Astrocyte (in vitro differentiated cells and primary cell): ENCODE measurements at regions not wholly inside any gene's neighbourhood (a gene's known extent, or its start where the extent isn't known, plus 50 kb on each side); places are given as distances from the start of the nearest gene placed in this dataset.
A peak's percentile ranks its signal among the peaks of the same experiment; 100 is the strongest.

ENCODE experiments used
- DNase-seq: peaks from one replicate; pipeline ENCODE4 v3.0.0-alpha.2; 2010; ENCODE audit warnings: low read depth
- FAIRE-seq: peaks from 2 replicates; lab custom pipeline; 2011; peaks lifted over from hg19 to GRCh38; lab: Jason Lieb, UNC
- H2AFZ ChIP-seq: 2 replicates; pipeline ENCODE4 v1.6.0; 2012; ENCODE audit warnings: low read depth, low read length, inconsistent platforms
- H3K27ac ChIP-seq: 2 replicates; pipeline ENCODE4 v1.5.1; 2011; ENCODE audit warnings: low read depth, low read length, inconsistent platforms
- H3K27me3 ChIP-seq: 2 replicates; pipeline ENCODE4 v1.6.0; 2011; ENCODE audit warnings: low read length, inconsistent platforms; ENCODE audit not compliant: insufficient read depth
- H3K36me3 ChIP-seq: 2 replicates; pipeline ENCODE4 v1.5.1; 2011; ENCODE audit warnings: low read length, inconsistent platforms; ENCODE audit not compliant: insufficient read depth
- H3K4me1 ChIP-seq: 2 replicates; pipeline ENCODE4 v1.5.1; 2011; ENCODE audit warnings: low read length, inconsistent platforms; ENCODE audit not compliant: insufficient read depth
- H3K4me2 ChIP-seq: 2 replicates; pipeline ENCODE4 v1.6.0; 2012; ENCODE audit warnings: low read length, inconsistent platforms
- H3K4me3 ChIP-seq: 2 replicates; pipeline ENCODE4 v1.5.1; 2011; ENCODE audit warnings: low read depth, mild to moderate bottlenecking, low read length, inconsistent platforms; ENCODE audit not compliant: insufficient read depth
- H3K79me2 ChIP-seq: 2 replicates; pipeline ENCODE4 v1.6.0; 2012; ENCODE audit warnings: mild to moderate bottlenecking, low read length, inconsistent platforms; ENCODE audit not compliant: insufficient read depth
- H3K9ac ChIP-seq: 2 replicates; pipeline ENCODE4 v1.6.0; 2012; ENCODE audit warnings: mild to moderate bottlenecking, low read length, inconsistent platforms
- H3K9me3 ChIP-seq: 2 replicates; pipeline ENCODE4 v1.5.1; 2012; ENCODE audit warnings: low read depth, mild to moderate bottlenecking, low read length, inconsistent platforms; ENCODE audit not compliant: insufficient read depth
- H4K20me1 ChIP-seq: 2 replicates; pipeline ENCODE4 v1.6.0; 2012; ENCODE audit warnings: low read length, inconsistent platforms; ENCODE audit not compliant: insufficient read depth
- H3K27ac Mint-ChIP-seq: one replicate; pipeline ENCODE4 v1.8.0; 2021; ENCODE audit warnings: mild to moderate bottlenecking, mixed read lengths; ENCODE audit not compliant: unreplicated experiment
- H3K27me3 Mint-ChIP-seq: one replicate; pipeline ENCODE4 v1.8.0; 2021; ENCODE audit warnings: low read depth, mixed read lengths; ENCODE audit not compliant: unreplicated experiment
- H3K36me3 Mint-ChIP-seq: one replicate; pipeline ENCODE4 v1.8.0; 2021; ENCODE audit warnings: low read depth, mixed read lengths; ENCODE audit not compliant: unreplicated experiment
- H3K4me1 Mint-ChIP-seq: one replicate; pipeline ENCODE4 v1.8.0; 2021; ENCODE audit warnings: low read depth, mixed read lengths; ENCODE audit not compliant: unreplicated experiment
- H3K4me3 Mint-ChIP-seq: one replicate; pipeline ENCODE4 v1.8.0; 2021; ENCODE audit warnings: mild to moderate bottlenecking, moderate library complexity, mixed read lengths; ENCODE audit not compliant: unreplicated experiment
- H3K9me3 Mint-ChIP-seq: one replicate; pipeline ENCODE4 v1.8.0; 2021; ENCODE audit warnings: mild to moderate bottlenecking, mixed read lengths; ENCODE audit not compliant: unreplicated experiment
- EZH2 ChIP-seq: IDR thresholded peaks from 2 replicates; pipeline ENCODE4 v1.6.1; 2012; ENCODE audit warnings: mild to moderate bottlenecking, low read length, inconsistent platforms; ENCODE audit not compliant: insufficient read depth
- TF ChIP-seq, protein P1 (sequence below): IDR thresholded peaks from 2 replicates; pipeline ENCODE4 v1.5.1; 2011; ENCODE audit warnings: low read depth, mild to moderate bottlenecking, inconsistent platforms, low read length, moderate library complexity; ENCODE audit not compliant: insufficient read depth

DNA sequence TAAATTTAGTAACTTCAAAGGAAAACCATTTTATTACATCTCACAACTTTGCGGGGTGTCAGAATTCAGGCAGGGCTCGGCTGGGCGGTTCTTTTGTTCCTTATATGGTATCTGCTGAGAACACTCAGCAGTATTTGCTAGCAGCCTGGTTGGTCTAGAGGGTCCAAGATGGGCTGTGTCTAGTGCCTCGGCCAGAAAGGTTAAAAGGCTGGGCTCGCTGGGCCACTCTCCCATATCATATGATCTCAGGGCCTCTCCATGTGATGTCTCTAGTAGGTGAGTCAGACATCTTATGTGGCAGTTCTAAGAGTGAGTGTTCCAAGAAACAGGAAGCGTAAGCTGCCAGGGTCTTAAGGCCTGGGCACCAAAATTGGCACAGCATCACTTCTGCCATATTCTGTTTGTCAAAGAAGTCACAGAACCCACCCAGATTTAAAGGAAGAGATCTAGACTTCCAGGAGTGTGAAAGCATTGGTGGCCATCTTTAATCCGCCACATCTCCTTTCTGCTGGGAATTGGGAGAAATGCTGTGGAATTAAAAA is 100.9 kb upstream of the ATP6AP2 start:
- no peaks in the 10 kb centered on the region for H3K27me3 ChIP-seq
- Mint-ChIP-seq H3K27me3 (peaks cover 5% of the 10 kb centered on the region), H3K4me3 (no peak overlapping the region), H3K4me1 (peaks cover under 1% of the 10 kb centered on the region), H3K9me3 (no peaks in the 10 kb centered on the region), H3K27ac (no peak overlapping the region), H3K36me3 (no peaks in the 10 kb centered on the region)
- no peak overlapping the region for H3K4me3 ChIP-seq
- H3K4me2 ChIP-seq, result no peak overlapping the region
- no peak for DNase-seq
- no peak overlapping the region for H3K27ac ChIP-seq
- H4K20me1 ChIP-seq, result no peaks in the 10 kb centered on the region
- no peaks in the 10 kb centered on the region for H3K79me2 ChIP-seq
- no peaks in the 10 kb centered on the region for H3K36me3 ChIP-seq
- H3K4me1 ChIP-seq, result peaks cover under 1% of the 10 kb centered on the region
- no peaks in the 10 kb centered on the region for H3K9me3 ChIP-seq
- no peak overlapping the region for H3K9ac ChIP-seq
- no peak overlapping the region for H2AFZ ChIP-seq
- no peak for TF ChIP-seq EZH2
- TF ChIP-seq, protein P1, sequence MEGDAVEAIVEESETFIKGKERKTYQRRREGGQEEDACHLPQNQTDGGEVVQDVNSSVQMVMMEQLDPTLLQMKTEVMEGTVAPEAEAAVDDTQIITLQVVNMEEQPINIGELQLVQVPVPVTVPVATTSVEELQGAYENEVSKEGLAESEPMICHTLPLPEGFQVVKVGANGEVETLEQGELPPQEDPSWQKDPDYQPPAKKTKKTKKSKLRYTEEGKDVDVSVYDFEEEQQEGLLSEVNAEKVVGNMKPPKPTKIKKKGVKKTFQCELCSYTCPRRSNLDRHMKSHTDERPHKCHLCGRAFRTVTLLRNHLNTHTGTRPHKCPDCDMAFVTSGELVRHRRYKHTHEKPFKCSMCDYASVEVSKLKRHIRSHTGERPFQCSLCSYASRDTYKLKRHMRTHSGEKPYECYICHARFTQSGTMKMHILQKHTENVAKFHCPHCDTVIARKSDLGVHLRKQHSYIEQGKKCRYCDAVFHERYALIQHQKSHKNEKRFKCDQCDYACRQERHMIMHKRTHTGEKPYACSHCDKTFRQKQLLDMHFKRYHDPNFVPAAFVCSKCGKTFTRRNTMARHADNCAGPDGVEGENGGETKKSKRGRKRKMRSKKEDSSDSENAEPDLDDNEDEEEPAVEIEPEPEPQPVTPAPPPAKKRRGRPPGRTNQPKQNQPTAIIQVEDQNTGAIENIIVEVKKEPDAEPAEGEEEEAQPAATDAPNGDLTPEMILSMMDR, result no peak
- no peak for FAIRE-seq

DNA sequence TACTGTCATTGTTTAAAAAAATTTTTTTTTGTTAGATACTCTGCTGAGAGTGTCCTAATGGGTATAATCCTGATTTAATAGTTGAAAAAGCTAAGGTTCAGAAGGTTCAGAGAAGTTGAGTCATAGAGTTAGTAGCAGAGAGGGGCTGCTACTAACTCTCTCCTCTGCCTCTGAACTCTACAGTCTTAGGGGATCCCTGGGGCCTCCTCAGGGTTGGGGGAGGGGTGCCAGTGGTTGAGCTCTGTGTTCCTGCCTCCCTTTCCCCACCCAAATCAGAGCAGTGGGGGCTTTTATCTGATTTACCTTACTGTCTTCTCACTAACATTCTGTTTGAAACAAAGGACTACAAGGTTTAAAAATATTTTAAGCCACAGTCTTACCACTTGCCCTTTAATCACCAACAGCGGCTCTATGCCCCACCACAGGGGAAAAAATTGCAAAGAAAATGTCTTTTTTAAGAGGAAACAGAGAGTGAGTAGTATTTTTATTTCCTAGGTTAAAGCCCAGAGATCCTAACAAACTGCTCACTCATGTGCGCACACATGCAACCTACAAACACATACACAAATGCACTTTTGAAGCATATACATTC is 102.2 kb upstream of the ATP6AP2 start:
- no peak overlapping the region for H3K4me2 ChIP-seq
- no peak overlapping the region for H3K4me3 ChIP-seq
- DNase-seq (no peak), FAIRE-seq (peak; percentile 66)
- no peaks in the 10 kb centered on the region for H3K9me3 ChIP-seq
- H3K9ac ChIP-seq, result no peak overlapping the region
- H3K27ac Mint-ChIP-seq, result no peak overlapping the region
- H3K4me3 Mint-ChIP-seq, result no peak overlapping the region
- H4K20me1 ChIP-seq, result no peaks in the 10 kb centered on the region
- H3K36me3 Mint-ChIP-seq, result no peaks in the 10 kb centered on the region
- H3K9me3 Mint-ChIP-seq, result no peaks in the 10 kb centered on the region
- peaks cover 4% of the 10 kb centered on the region for H3K4me1 ChIP-seq
- H3K27me3 ChIP-seq, result no peaks in the 10 kb centered on the region
- peaks cover 4% of the 10 kb centered on the region for H3K4me1 Mint-ChIP-seq
- no peaks in the 10 kb centered on the region for H3K79me2 ChIP-seq
- H3K36me3 ChIP-seq, result no peaks in the 10 kb centered on the region
- TF ChIP-seq EZH2, result no peak
- TF ChIP-seq, protein P1, result no peak
- no peak overlapping the region for H3K27ac ChIP-seq
- H3K27me3 Mint-ChIP-seq, result peaks cover 5% of the 10 kb centered on the region
- no peak overlapping the region for H2AFZ ChIP-seq

DNA sequence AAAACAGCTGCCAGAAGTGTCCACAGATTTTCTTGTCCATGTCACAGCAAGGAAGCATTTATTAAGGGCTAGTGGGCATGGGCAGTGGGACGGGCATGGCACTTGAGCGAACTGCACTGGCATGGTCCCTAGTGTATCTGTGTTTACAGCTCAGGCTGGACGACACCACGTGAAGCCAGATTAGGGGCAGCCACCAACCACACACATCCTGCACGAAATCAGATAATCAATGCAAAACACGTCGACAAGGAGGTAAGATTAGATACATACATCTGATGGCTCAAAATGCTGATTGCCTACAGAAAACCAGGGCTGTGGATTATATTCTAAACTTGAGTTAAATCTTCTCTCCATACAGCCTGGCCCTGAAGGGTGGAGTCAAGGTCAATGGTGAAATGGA is 103.8 kb upstream of the ATP6AP2 start:
- no peak overlapping the region for H3K4me3 ChIP-seq
- Mint-ChIP-seq H3K27me3 (peaks cover 5% of the 10 kb centered on the region), H3K9me3 (no peaks in the 10 kb centered on the region), H3K36me3 (no peaks in the 10 kb centered on the region), H3K4me1 (peaks cover 12% of the 10 kb centered on the region), H3K27ac (no peak overlapping the region), H3K4me3 (no peak overlapping the region)
- H2AFZ ChIP-seq, result no peak overlapping the region
- no peaks in the 10 kb centered on the region for H4K20me1 ChIP-seq
- no peaks in the 10 kb centered on the region for H3K9me3 ChIP-seq
- H3K36me3 ChIP-seq, result no peaks in the 10 kb centered on the region
- peak; percentile 87 for FAIRE-seq
- H3K27me3 ChIP-seq, result no peaks in the 10 kb centered on the region
- H3K79me2 ChIP-seq, result no peaks in the 10 kb centered on the region
- DNase-seq, result no peak
- TF ChIP-seq, protein P1, result no peak
- TF ChIP-seq EZH2, result no peak
- H3K9ac ChIP-seq, result no peak overlapping the region
- H3K27ac ChIP-seq, result no peak overlapping the region
- H3K4me1 ChIP-seq, result peaks cover 4% of the 10 kb centered on the region
- H3K4me2 ChIP-seq, result no peak overlapping the region
